Astrocyte of the spinal cord (primary cell): ENCODE measurements at regions not wholly inside any gene's neighbourhood (a gene's known extent, or its start where the extent isn't known, plus 50 kb on each side); places are given as distances from the start of the nearest gene placed in this dataset.

Source experiments
- DNase-seq: peaks from one replicate; pipeline ENCODE4 v3.0.0; 2011; ENCODE audit warnings: low read depth, low spot score
- H3K4me3 ChIP-seq: 2 replicates; pipeline ENCODE4 v1.5.1; 2011; ENCODE audit warnings: low read depth, mild to moderate bottlenecking, low read length, moderate library complexity
- in situ Hi-C: cut with HindIII; loops from 2 replicates; pipeline ENCODE4 v1.10.0; 2017; ENCODE audit warnings: low sequenced_read_pairs
- TF ChIP-seq, protein P1 (sequence below): IDR thresholded peaks from 2 replicates; pipeline ENCODE4 v1.5.1; 2012; ENCODE audit warnings: low read depth, mild to moderate bottlenecking, low read length, inconsistent platforms

DNA sequence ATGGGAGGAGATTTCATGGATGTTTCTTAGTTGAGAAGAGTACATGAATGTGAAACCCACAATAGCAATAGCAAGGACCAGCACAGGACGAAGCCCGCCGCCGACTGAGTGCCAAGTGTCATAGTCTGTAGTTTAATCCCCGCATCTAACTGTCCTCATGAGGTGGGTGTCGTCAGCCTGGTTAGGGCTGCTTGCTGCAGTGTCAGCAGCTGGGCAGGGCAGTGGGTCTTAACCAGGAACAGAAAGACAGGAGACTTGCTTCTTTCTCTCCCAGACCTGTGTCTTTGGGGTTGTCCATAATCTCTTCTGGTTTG lies 146.6 kb downstream of the VAPA start:
- no peak overlapping the region for H3K4me3 ChIP-seq
- TF ChIP-seq, protein P1, sequence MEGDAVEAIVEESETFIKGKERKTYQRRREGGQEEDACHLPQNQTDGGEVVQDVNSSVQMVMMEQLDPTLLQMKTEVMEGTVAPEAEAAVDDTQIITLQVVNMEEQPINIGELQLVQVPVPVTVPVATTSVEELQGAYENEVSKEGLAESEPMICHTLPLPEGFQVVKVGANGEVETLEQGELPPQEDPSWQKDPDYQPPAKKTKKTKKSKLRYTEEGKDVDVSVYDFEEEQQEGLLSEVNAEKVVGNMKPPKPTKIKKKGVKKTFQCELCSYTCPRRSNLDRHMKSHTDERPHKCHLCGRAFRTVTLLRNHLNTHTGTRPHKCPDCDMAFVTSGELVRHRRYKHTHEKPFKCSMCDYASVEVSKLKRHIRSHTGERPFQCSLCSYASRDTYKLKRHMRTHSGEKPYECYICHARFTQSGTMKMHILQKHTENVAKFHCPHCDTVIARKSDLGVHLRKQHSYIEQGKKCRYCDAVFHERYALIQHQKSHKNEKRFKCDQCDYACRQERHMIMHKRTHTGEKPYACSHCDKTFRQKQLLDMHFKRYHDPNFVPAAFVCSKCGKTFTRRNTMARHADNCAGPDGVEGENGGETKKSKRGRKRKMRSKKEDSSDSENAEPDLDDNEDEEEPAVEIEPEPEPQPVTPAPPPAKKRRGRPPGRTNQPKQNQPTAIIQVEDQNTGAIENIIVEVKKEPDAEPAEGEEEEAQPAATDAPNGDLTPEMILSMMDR: no peak
- in situ Hi-C loops: no loop called here
- no peak for DNase-seq

DNA sequence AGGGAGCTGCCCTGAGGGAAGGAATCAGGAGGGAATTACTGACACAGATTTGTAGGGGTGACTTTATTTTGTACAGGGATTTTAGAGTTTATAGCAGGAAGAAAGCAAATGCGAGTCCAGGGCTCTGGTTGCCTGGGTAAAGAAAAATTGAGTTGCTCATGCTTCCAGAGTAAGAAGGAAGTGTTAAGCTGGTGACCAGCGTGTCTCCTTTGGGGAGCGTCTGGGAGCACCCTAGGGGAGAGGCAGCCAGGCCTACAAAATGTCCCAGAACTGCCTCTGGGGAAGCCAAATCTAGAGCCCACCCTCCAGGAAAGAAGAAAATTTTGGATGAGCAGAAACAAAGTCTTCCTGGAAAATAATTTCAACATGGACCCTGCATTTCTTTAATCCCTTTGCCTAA lies 147.0 kb downstream of the VAPA start:
- H3K4me3 ChIP-seq: no peak overlapping the region
- no peak for DNase-seq
- TF ChIP-seq, protein P1: no peak
- in situ Hi-C loops: no loop called here

DNA sequence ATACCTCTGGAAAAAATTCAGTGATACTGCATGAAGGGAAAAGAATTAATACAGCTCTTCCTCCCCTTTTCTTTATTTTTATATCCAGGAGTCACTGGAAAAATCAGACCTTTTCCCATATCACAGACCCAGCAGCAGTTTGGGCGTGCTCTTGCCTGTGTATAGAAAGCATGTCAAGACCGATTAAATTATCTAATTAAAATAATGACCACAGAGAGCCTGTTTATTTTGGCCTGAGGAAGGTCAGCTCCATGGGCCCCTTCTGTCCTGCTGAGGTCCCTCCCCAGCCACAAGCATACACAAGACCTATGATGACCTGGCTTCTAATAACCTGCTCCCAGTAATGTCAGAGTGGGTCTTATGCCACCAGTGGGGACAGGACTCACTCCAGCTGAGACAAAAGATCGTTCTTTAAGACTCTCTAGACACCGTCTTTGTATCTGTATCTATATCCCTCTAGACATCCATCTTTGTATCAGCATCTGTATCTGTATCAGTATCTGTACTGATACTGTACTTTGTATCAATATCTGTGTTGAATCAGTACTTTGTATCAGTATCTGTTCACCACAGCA lies 147.8 kb downstream of the VAPA start:
- in situ Hi-C loops: no loop called here
- TF ChIP-seq, protein P1: no peak
- DNase-seq: no peak
- H3K4me3 ChIP-seq: no peak overlapping the region

DNA sequence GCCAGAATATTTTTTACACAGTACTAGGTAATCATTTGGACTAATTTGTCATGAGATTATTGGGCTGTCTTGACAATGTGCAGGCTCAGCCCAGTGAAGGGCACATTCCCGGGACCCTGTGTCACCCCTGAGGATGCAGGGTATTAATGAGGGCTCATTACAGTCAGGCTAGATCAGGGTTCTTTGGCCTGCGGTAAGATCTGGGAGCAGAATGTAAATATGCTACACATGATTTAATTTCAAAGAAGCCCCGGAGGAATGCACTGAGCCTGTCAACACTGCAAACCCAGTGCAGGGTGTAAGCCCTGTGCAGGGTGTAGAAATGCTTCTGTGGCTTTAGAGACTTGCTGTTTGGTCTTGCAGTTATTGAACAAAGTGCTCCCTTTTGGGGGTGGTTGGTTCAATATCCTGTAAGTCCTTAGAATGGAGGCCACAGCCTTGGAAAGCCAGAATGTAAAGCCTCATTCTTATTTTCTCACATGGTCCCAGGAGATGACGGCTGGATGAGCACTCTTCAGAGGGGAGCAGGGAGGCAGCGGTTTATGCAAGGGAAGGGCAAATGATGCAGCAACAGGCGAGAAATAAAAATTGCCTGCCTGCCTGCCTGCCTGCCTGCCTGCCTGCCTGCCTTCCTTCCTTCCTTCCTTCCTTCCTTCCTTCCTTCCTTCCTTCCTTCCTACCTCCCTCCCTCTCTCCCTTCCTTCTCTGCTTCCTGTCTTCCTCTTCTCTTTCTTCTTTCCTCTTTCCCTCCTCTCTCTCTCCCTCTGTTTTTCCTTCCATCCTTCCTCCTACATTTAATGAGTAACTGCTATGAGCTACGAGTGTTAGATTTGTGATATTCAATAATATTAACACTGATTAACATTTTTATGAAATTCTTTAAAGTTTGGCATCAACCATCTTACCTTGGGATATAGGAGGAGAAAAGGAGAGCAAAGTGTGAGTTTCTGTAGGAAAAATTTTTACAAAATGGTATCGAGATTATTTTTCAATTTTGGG lies 148.8 kb downstream of the VAPA start:
- in situ Hi-C loops: no loop called here
- TF ChIP-seq, protein P1: no peak
- DNase-seq: peak; percentile 14
- no peak overlapping the region for H3K4me3 ChIP-seq

DNA sequence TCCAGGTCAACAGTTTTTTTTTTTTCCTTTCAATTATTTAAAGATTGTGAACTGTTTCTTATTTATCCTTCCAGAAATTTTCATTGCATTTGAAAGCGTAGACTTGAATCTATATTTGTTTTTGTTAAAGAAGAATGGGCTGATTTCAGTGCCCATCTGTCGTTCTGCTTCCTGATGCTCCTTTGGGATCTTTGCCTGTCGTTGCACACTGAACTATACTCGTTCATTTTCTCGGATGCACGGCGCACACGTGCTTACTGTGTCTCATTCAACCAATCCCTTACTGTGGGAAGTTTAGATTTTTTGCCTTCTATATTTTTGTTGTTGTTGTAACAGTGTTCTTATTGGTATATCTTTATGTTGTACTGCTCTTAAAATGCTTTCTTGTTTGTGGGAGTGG lies 149.7 kb downstream of the VAPA start:
- H3K4me3 ChIP-seq: no peak overlapping the region
- TF ChIP-seq, protein P1: no peak
- no peak for DNase-seq
- in situ Hi-C loops: no loop called here

DNA sequence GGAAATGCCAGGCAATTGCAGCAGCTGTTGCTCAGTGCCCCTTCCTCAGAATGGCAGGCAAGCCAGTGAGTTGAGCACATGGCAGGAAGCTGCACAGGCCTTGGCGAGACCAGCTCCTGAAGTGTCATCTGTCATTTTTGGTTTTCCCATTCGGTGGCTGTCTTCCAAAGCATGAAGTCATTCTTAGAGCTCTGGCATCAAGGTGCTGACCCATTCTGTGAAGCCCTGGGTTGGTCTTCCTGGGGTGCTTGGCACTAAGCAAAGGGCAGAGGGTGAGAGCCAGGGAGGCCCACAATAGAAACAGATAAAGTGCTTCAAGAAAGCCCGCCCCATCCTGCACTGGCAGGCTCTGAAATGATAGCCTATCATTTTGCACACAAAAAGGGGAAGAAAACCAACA lies 150.5 kb downstream of the VAPA start:
- TF ChIP-seq, protein P1: no peak
- no peak for DNase-seq
- in situ Hi-C loops: no loop called here
- no peak overlapping the region for H3K4me3 ChIP-seq
